Astrocyte (in vitro differentiated cells and primary cell): ENCODE measurements at regions not wholly inside any gene's neighbourhood (a gene's known extent, or its start where the extent isn't known, plus 50 kb on each side); places are given as distances from the start of the nearest gene placed in this dataset.

ENCODE experiments used
- EZH2 ChIP-seq: IDR thresholded peaks from 2 replicates; pipeline ENCODE4 v1.6.1; 2012; ENCODE audit warnings: mild to moderate bottlenecking, low read length, inconsistent platforms; ENCODE audit not compliant: insufficient read depth
- TF ChIP-seq, protein P1 (sequence below): IDR thresholded peaks from 2 replicates; pipeline ENCODE4 v1.5.1; 2011; ENCODE audit warnings: low read depth, mild to moderate bottlenecking, inconsistent platforms, low read length, moderate library complexity; ENCODE audit not compliant: insufficient read depth

DNA sequence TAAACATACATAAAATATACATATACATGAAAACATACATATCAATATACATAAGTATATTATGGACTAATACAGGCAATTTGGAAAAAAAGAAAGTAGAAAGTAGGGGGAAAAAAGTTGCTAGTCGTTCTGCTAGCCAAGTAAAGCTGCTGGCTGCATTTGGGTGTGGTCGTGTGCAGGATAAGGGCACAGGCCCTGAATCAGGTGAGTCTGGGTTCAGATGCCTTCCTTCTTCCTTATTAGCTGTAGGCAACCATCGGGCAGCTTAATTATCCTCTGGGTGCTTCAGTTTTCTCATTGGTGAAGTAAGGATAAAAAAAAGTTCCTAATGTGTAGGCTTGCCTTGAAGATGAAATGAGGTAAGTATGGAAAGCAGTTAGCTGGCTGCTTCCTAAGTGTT is 59.2 kb upstream of the SPRY4 start:
- TF ChIP-seq, protein P1, sequence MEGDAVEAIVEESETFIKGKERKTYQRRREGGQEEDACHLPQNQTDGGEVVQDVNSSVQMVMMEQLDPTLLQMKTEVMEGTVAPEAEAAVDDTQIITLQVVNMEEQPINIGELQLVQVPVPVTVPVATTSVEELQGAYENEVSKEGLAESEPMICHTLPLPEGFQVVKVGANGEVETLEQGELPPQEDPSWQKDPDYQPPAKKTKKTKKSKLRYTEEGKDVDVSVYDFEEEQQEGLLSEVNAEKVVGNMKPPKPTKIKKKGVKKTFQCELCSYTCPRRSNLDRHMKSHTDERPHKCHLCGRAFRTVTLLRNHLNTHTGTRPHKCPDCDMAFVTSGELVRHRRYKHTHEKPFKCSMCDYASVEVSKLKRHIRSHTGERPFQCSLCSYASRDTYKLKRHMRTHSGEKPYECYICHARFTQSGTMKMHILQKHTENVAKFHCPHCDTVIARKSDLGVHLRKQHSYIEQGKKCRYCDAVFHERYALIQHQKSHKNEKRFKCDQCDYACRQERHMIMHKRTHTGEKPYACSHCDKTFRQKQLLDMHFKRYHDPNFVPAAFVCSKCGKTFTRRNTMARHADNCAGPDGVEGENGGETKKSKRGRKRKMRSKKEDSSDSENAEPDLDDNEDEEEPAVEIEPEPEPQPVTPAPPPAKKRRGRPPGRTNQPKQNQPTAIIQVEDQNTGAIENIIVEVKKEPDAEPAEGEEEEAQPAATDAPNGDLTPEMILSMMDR = no peak
- no peak for TF ChIP-seq EZH2
